ENCODE measurements at regions not wholly inside any gene's neighbourhood (a gene's known extent, or its start where the extent isn't known, plus 50 kb on each side); places are given as distances from the start of the nearest gene placed in this dataset.

- intact Hi-C loops (cut with DNase I) = no loop called here
- DNase-seq (no peak), FAIRE-seq (no peak)
- H3K9ac ChIP-seq (ENCODE audit: low read length in 3 of 3) = no peak overlapping the region
- H3K4me3 ChIP-seq (ENCODE audit: low read length in 3 of 3) = no peak overlapping the region
- no peaks in the 10 kb centered on the region for H3K9me3 ChIP-seq (ENCODE audit: control insufficient read depth in 2 of 3, insufficient read depth in 1 of 3, low read length in 3 of 3)
- TF ChIP-seq CTCF (IDR thresholded peaks at IDR 0.05; ENCODE audit: borderline replicate concordance, extremely low read depth, insufficient read depth) = no peak
- H3K4me1 ChIP-seq (ENCODE audit: control insufficient read depth in 2 of 3, insufficient read depth in 2 of 3, low read depth in 1 of 3, low read length in 3 of 3) = no peaks in the 10 kb centered on the region
- H3K27me3 ChIP-seq (ENCODE audit: control insufficient read depth, insufficient read depth, low read length) = no peaks in the 10 kb centered on the region
- no peaks in the 10 kb centered on the region for H3K36me3 ChIP-seq (ENCODE audit: control insufficient read depth in 2 of 3, insufficient read depth in 3 of 3, low read length in 3 of 3)
- no peak overlapping the region for H3K27ac ChIP-seq (ENCODE audit: low read depth in 2 of 2, low read length in 2 of 2)
Measured at GRCh38 chr6:68010936-68011335, 624.1 kb upstream of the ADGRB3 start.

GRCh38 chr6:68008445-68008844 is 626.6 kb upstream of the ADGRB3 start:
- no peak for TF ChIP-seq CTCF (IDR thresholded peaks at IDR 0.05; ENCODE audit: borderline replicate concordance, extremely low read depth, insufficient read depth)
- no peaks in the 10 kb centered on the region for H3K27me3 ChIP-seq (ENCODE audit: control insufficient read depth, insufficient read depth, low read length)
- FAIRE-seq = no peak
- DNase-seq = no peak
- no peak overlapping the region for H3K9ac ChIP-seq (ENCODE audit: low read length in 3 of 3)
- intact Hi-C loops (cut with DNase I) = no loop called here
- no peak overlapping the region for H3K27ac ChIP-seq (ENCODE audit: low read depth in 2 of 2, low read length in 2 of 2)
- H3K4me3 ChIP-seq (ENCODE audit: low read length in 3 of 3) = no peak overlapping the region
- no peaks in the 10 kb centered on the region for H3K4me1 ChIP-seq (ENCODE audit: control insufficient read depth in 2 of 3, insufficient read depth in 2 of 3, low read depth in 1 of 3, low read length in 3 of 3)
- H3K9me3 ChIP-seq (ENCODE audit: control insufficient read depth in 2 of 3, insufficient read depth in 1 of 3, low read length in 3 of 3) = no peaks in the 10 kb centered on the region
- H3K36me3 ChIP-seq (ENCODE audit: control insufficient read depth in 2 of 3, insufficient read depth in 3 of 3, low read length in 3 of 3) = no peaks in the 10 kb centered on the region

- FAIRE-seq (no peak), DNase-seq (no peak)
- no peaks in the 10 kb centered on the region for H3K27me3 ChIP-seq (ENCODE audit: control insufficient read depth, insufficient read depth, low read length)
- no peaks in the 10 kb centered on the region for H3K9me3 ChIP-seq (ENCODE audit: control insufficient read depth in 2 of 3, insufficient read depth in 1 of 3, low read length in 3 of 3)
- no peak overlapping the region for H3K9ac ChIP-seq (ENCODE audit: low read length in 3 of 3)
- no peaks in the 10 kb centered on the region for H3K4me1 ChIP-seq (ENCODE audit: control insufficient read depth in 2 of 3, insufficient read depth in 2 of 3, low read depth in 1 of 3, low read length in 3 of 3)
- intact Hi-C loops (cut with DNase I) = no loop called here
- H3K36me3 ChIP-seq (ENCODE audit: control insufficient read depth in 2 of 3, insufficient read depth in 3 of 3, low read length in 3 of 3) = no peaks in the 10 kb centered on the region
- TF ChIP-seq CTCF (IDR thresholded peaks at IDR 0.05; ENCODE audit: borderline replicate concordance, extremely low read depth, insufficient read depth) = no peak
- no peak overlapping the region for H3K4me3 ChIP-seq (ENCODE audit: low read length in 3 of 3)
- H3K27ac ChIP-seq (ENCODE audit: low read depth in 2 of 2, low read length in 2 of 2) = no peak overlapping the region
Measured at GRCh38 chr6:68007717-68008116, 627.4 kb upstream of the ADGRB3 start.

- H3K4me3 ChIP-seq (ENCODE audit: low read length in 3 of 3) = no peak overlapping the region
- DNase-seq (no peak), FAIRE-seq (no peak)
- H3K27ac ChIP-seq (ENCODE audit: low read depth in 2 of 2, low read length in 2 of 2) = no peak overlapping the region
- H3K4me1 ChIP-seq (ENCODE audit: control insufficient read depth in 2 of 3, insufficient read depth in 2 of 3, low read depth in 1 of 3, low read length in 3 of 3) = no peaks in the 10 kb centered on the region
- no peak for TF ChIP-seq CTCF (IDR thresholded peaks at IDR 0.05; ENCODE audit: borderline replicate concordance, extremely low read depth, insufficient read depth)
- intact Hi-C loops (cut with DNase I) = no loop called here
- no peak overlapping the region for H3K9ac ChIP-seq (ENCODE audit: low read length in 3 of 3)
- H3K27me3 ChIP-seq (ENCODE audit: control insufficient read depth, insufficient read depth, low read length) = no peaks in the 10 kb centered on the region
- H3K9me3 ChIP-seq (ENCODE audit: control insufficient read depth in 2 of 3, insufficient read depth in 1 of 3, low read length in 3 of 3) = no peaks in the 10 kb centered on the region
- no peaks in the 10 kb centered on the region for H3K36me3 ChIP-seq (ENCODE audit: control insufficient read depth in 2 of 3, insufficient read depth in 3 of 3, low read length in 3 of 3)
Measured at GRCh38 chr6:67986694-67987232, 648.3 kb upstream of the ADGRB3 start.
